GM21526 (cell line): ENCODE measurements at regions not wholly inside any gene's neighbourhood (a gene's known extent, or its start where the extent isn't known, plus 50 kb on each side); places are given as distances from the start of the nearest gene placed in this dataset.
A peak's percentile ranks its signal among the peaks of the same experiment; 100 is the strongest.
"Not testable (repeated sequence)": the region's sequence is repeated elsewhere in the genome, so short reads cannot be mapped to it uniquely, and the experiment has no call there.

Experiments used
- ATAC-seq: cut with Tn5 transposase; IDR thresholded peaks from one replicate; pipeline ENCODE4 v1.9.1; 2021; ENCODE audit warnings: moderate library complexity; ENCODE audit not compliant: unreplicated experiment, low FRiP score

- ATAC-seq = no peak
Observed at GRCh38 chr2:131584380-131584779, 56.7 kb downstream of the CCDC74A start.

GRCh38 chr2:131584940-131585339 lies 57.3 kb downstream of the CCDC74A start:
- peak; percentile 71 for ATAC-seq

GRCh38 chr2:131588152-131588873 lies 60.6 kb downstream of the CCDC74A start:
- peak; percentile 74 for ATAC-seq

- ATAC-seq = not testable (repeated sequence)
Observed at GRCh38 chr2:131589126-131589525, 61.4 kb downstream of the CCDC74A start.

GRCh38 chr2:131590366-131590765 lies 62.7 kb downstream of the CCDC74A start:
- ATAC-seq = no peak

- ATAC-seq = no peak
Observed at GRCh38 chr2:131590896-131591295, 63.2 kb downstream of the CCDC74A start.

GRCh38 chr2:131596561-131596960 lies 68.9 kb downstream of the CCDC74A start:
- not testable (repeated sequence) for ATAC-seq

GRCh38 chr2:131602444-131602843 lies 74.8 kb downstream of the CCDC74A start:
- ATAC-seq = not testable (repeated sequence)

GRCh38 chr2:131604652-131605051 lies 77.0 kb downstream of the CCDC74A start:
- ATAC-seq = not testable (repeated sequence)

- not testable (repeated sequence) for ATAC-seq
Observed at GRCh38 chr2:131606366-131606765, 78.7 kb downstream of the CCDC74A start.

GRCh38 chr2:131607056-131607455 lies 79.4 kb downstream of the CCDC74A start:
- ATAC-seq = not testable (repeated sequence)

GRCh38 chr2:131614539-131614938 lies 86.9 kb downstream of the CCDC74A start:
- ATAC-seq = not testable (repeated sequence)

- not testable (repeated sequence) for ATAC-seq
Observed at GRCh38 chr2:131618320-131618719, 90.6 kb downstream of the CCDC74A start.

- ATAC-seq = not testable (repeated sequence)
Observed at GRCh38 chr2:131622874-131623273, 95.2 kb downstream of the CCDC74A start.

GRCh38 chr2:131626011-131626410 lies 98.3 kb downstream of the CCDC74A start:
- not testable (repeated sequence) for ATAC-seq

GRCh38 chr2:131626565-131626964 lies 98.9 kb downstream of the CCDC74A start:
- ATAC-seq = not testable (repeated sequence)

- not testable (repeated sequence) for ATAC-seq
Observed at GRCh38 chr2:131627777-131628176, 100.1 kb downstream of the CCDC74A start.

- not testable (repeated sequence) for ATAC-seq
Observed at GRCh38 chr2:131631648-131632047, 104.0 kb downstream of the CCDC74A start.

GRCh38 chr2:131633405-131633804 lies 105.7 kb downstream of the CCDC74A start:
- not testable (repeated sequence) for ATAC-seq

GRCh38 chr2:131633827-131634695 lies 106.4 kb downstream of the CCDC74A start:
- ATAC-seq = not testable (repeated sequence)

GRCh38 chr2:131635611-131636010 lies 107.9 kb downstream of the CCDC74A start:
- ATAC-seq = no peak
